Hippocampal formation (tissue), 2 donors: ENCODE measurements at regions not wholly inside any gene's neighbourhood (a gene's known extent, or its start where the extent isn't known, plus 50 kb on each side); places are given as distances from the start of the nearest gene placed in this dataset.
"Not testable (repeated sequence)": the region's sequence is repeated elsewhere in the genome, so short reads cannot be mapped to it uniquely, and the experiment has no call there.

Source experiments
- DNase-seq, 2 donors: peaks; one replicate each; lab custom pipeline; 2025; lab: John Stamatoyannopoulos, UW

DNA sequence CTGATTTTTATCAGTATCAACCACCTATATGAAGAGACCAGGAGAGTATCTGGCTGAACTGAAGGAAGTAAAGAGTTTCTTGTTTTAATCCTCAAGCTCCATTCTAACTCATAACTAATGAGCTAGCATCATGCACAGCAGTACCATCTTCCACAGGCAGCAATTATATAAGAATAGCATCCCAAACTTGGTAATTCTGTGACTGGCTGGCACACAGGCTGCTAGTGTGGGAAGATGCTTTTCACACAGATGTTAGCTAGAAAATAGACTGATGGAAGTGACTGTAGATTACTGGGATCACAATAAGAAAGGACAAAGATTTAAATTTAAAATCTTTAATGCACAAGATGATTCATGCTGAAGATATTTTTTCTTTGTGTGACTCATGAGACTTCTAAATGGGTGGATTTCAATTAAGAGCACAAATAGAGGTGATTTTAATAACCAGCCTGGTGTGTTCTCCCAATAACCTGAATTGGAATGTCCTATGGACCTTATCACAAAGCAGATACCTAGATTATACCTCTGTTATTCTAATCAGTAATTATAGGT is 417.7 kb upstream of the ATXN7L3B start:
- DNase-seq: peak; percentile 7 to 65

DNA sequence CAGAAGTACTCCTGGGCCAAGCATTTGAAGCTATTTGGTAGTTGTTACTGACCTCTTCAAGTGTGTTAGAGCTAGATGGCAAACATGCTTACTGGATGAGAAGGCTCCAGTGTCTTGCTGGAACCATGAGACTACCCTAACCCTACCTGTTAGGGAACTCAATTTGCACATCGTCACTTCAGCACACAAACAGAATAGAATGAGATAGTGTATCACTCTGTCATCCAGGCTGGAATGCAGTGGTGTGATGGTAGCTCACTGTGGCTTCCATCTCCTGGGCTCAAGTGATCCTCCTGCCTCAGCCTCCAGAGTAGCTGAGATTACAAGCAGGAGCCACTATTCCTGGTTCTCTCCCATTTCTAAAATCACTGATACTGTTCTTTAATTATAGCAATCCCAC is 417.0 kb upstream of the ATXN7L3B start:
- no peak for DNase-seq

DNA sequence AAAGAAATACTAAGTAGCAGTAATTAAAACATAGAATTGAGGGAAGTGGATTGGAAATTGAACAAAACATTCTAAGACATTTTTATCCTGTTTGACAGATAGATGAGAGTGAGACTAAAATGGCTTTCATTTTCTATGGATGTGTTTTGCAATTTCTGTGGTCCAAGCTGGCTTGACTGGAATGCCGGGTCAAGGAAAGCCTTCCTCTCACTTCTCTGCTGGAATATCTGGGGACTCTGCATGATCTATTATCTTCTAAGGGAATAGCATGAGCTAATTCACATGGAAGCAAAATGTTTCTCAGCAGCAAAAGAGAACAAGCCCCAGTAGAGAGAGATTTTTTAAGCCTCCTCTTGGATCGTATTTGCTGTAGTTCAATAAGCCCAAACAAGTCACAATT is 407.9 kb upstream of the ATXN7L3B start:
- no peak for DNase-seq

GRCh38 chr12:74144396-74144795 is 393.2 kb upstream of the ATXN7L3B start:
- no peak for DNase-seq

DNA sequence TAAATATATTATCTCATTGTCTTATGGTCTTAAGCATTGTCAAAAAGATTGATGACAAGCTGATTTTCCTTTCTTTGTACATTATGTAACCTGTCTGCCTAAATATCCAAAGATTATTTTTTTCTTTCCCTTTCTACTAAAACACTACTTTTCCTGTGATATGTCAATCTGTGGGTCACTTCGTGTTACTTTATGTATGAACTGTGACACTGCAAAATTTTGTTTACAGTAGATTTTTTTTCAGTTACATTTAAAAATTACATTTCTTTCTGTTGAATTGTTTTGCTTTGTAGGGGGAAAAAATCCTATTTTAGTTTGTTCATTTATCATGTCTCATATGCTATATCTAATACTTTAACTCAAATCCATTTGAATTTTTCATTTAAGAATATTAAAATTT is 392.3 kb upstream of the ATXN7L3B start:
- no peak for DNase-seq

DNA sequence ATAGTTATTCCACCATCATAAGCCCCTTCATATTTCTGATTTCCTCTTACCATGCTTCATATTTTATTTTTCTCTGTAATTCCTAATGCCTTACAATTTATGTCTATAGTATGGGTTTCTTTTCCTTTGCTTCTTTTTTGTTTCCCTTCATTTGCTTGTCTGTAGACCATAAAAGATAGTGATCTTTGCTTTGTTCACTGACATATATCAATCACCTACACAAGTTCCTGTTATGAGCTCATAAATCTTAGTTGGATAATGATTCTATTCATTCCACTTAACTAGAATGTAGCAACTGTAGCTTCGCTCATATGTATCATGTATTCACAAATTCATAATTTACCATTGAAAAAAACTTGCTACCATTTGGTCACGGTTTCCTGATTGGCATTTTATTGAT is 388.8 kb upstream of the ATXN7L3B start:
- no peak for DNase-seq

DNA sequence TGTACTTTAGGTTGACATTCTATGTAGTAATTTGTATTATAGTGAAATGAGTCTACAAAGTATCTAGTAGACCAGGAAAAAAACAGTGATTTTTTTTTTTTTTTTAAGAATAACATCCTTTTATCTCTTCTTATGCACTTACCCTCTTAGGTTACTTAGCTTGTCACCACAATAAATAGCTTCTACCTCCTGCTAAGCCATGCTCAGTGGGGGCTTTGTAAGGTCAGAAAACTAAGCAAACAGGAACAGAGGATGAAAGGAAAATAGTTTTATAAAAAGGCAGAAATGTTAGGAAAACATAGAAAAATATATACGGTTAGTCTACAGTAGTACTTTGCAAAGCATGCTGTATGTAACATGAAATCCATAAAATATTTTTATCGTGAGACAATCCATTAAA is 385.3 kb upstream of the ATXN7L3B start:
- DNase-seq: no peak

GRCh38 chr12:74166096-74166495 is 371.5 kb upstream of the ATXN7L3B start:
- DNase-seq: no peak

GRCh38 chr12:74169607-74170006 is 368.0 kb upstream of the ATXN7L3B start:
- no peak for DNase-seq

DNA sequence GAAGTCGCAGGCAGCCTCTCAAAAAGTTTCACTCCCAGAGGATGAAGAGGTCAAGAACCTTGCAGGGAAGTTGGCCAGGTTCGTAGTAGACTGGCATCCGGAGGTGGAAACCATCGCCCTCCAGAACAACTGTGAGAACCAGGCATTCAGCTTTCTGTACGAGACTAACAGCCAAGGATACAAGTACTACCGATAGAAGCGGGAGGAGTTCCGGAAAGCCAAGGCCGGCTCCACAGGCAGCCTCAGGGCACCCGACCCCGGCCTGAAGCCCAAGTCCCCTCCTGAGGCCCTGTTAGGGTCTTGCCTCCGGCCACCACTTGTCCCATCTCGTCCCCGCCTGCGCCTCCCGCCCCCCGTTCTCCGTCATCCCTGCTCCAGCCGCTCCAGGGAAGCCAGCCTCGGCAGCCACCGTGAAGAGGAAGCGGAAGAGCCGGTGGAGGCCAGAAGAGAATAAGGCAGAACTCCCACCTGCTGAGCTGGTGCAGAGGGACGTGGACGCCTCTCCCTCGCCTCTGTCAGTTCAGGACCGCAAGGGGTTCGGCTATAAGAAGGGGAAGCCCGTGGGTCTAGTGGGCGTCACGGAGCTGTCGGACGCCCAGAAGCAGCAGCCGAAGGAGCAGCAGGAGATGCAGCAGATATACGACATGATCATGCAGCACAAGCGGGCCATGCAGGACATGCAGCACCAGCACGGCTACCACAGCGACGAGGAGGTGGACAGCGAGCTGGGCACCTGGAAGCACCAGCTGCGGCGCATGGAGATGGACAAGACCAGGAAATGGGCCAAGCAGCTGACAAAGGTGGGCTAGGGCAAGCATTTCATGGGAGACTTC is 366.8 kb upstream of the ATXN7L3B start:
- DNase-seq: no peak

DNA sequence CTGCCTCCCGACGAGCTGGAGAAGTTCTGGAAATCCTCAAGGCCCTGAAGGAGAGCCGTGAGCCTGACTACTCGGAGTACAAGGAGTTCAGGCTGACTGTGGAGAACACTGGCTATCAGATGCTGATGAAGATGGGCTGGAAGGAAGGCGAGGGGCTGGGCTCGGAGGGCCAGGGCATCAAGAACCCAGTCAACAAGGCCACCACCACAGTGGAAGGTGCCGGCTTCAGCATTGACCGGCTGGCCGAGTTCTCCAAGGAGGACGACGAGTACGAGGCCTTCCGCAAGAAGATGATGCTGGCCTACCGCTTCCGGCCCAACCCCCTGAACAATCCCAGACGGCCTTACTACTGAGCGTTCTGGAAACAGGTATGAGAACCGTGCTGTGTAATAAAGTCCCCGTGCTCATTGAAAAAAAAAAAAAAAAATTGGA is 366.1 kb upstream of the ATXN7L3B start:
- no peak for DNase-seq

DNA sequence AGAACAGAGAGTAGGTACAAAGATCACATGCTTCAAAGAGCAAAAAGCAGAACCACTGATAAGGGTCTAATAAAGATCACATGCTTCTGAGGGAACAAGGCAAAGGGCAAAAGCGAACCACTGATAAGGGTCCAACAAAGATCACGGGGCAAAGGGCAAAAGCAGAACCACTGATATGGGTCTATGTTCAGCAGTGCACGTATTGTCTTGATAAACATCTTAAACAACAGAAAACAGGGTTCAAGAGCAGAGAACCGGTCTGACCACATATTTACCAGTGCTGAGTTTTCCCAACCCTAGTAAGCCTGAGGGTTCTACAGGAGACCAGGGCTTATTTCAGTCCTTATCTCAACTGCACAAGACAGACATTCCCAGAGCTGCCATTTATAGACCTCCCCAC is 362.7 kb upstream of the ATXN7L3B start:
- not testable (repeated sequence) for DNase-seq

DNA sequence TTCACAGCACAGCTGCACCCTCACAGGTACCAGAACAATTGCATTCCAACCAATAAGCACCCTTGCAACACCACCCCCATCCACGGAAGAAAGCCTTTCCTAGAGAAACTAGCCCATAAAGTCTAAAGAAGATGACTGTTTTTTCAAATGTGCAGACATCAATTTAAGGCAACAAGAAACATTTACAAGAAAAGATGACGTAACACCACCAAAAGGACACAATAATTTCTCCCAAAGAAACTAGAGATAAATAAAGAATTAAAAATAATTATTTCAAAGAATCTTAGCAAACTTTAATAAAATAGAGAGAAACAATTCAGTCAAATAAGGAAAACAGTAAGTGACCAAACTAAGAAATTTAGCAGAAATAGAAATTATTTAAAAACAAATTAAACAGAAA is 352.3 kb upstream of the ATXN7L3B start:
- no peak for DNase-seq

- DNase-seq: no peak
These were observed 344.4 kb upstream of the ATXN7L3B start for GRCh38 chr12:74193191-74193590.

- DNase-seq: no peak
These were observed 333.4 kb upstream of the ATXN7L3B start for GRCh38 chr12:74204236-74204635.

GRCh38 chr12:74227846-74228545 is 309.6 kb upstream of the ATXN7L3B start:
- no peak for DNase-seq

DNA sequence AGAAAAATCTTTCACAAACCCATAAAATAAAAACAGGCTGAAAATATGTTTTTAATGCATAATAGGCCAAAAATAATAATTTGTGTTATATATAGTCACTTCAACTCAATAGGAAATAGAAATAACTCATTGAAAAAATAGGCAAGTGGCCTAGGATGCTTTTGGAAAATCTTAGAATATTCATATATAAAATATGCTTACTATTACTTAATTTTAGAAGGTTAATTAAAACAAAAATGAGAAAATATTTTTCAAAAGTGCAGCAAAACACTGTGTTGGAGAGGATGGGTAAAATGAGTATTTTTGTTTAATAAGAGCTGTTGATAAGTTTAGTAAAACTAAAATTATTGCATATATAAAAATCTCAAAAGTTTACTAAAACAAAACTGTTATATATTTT is 308.0 kb upstream of the ATXN7L3B start:
- no peak for DNase-seq

DNA sequence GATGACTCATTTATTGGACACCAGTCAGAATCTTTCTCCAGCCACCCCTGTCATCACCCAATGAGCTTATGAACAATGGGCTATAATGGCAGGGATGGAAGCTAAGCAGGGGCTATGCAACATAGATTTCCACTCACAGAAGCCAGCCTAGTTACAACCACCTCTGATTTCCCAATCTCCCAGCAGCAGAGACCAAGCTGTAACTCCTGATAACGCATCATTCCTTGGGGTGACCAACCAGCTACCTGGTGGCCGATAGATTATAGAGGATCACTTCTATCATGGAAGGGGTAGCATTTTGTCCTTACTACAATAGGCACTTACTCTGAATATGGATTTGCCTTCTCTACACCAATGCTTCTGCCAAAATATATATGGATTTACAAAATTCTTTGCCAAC is 302.3 kb upstream of the ATXN7L3B start:
- no peak for DNase-seq

DNA sequence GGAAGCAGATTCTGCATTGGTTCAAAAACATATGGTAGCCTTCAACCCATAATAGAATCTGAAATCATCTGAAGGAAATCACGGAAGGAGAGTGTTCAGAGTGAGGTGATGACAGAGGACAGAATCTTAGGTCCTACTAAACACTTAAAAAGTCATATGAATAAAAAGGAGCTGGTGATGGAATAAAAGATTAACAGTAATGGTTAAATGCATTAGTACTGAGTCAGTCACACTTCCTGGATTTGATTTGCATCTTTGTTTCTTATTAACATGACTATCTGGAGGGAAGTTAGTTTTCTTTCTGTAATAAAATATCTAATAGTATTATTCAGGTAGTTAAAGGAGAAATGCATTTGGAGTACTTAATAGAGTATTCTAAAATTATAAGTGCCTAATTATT is 296.3 kb upstream of the ATXN7L3B start:
- no peak for DNase-seq

GRCh38 chr12:74242088-74242487 is 295.5 kb upstream of the ATXN7L3B start:
- DNase-seq: no peak

DNA sequence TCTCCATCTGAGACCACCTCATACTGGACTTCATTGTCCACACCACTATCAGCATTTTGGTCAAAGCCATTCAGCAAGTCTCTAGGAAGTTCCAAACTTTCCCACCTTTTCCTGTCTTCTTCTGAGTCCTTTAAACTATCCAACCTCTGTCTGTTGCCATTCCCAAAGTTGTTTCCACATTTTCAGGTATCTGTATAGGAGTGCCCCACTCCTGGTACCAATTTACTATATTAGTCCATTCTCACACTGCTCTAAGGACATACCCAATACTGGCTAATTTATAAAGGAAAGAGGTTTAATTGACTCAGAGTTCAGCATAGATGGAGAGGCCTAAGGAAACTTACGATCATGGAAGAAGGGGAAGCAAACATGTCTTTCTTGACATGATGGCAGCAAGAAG is 292.2 kb upstream of the ATXN7L3B start:
- no peak for DNase-seq

- no peak for DNase-seq
These were observed 286.7 kb upstream of the ATXN7L3B start for GRCh38 chr12:74250891-74251290.

GRCh38 chr12:74253826-74254225 is 283.8 kb upstream of the ATXN7L3B start:
- not testable (repeated sequence) for DNase-seq
